ENCODE measurements at regions not wholly inside any gene's neighbourhood (a gene's known extent, or its start where the extent isn't known, plus 50 kb on each side); places are given as distances from the start of the nearest gene placed in this dataset.

GRCh38 chr13:55632402-55632801 is 1508.3 kb upstream of the PRR20A start:
- H3K79me2 ChIP-seq (ENCODE audit: low read length): no peaks in the 10 kb centered on the region
- no peaks in the 10 kb centered on the region for H3K36me3 ChIP-seq (ENCODE audit: low read depth, low read length)
- ChIA-PET POLR2A (ENCODE audit: unreplicated experiment) (no interaction called here), CTCF (no interaction called here)
- no peak for DNase-seq
- no peak overlapping the region for H3K27ac ChIP-seq (ENCODE audit: low read length)
- H3K9me3 ChIP-seq (ENCODE audit: low read length): no peaks in the 10 kb centered on the region
- TF ChIP-seq CTCF (conservative IDR thresholded peaks at IDR 0.05; ENCODE audit: low read depth, low read length): no peak
- H3F3A ChIP-seq (ENCODE audit: low read length, unreplicated experiment): no peaks in the 10 kb centered on the region
- no peak overlapping the region for H2AFZ ChIP-seq (ENCODE audit: low read length)
- H3K27me3 ChIP-seq (ENCODE audit: low read length): no peaks in the 10 kb centered on the region
- no peak overlapping the region for H3K4me3 ChIP-seq (ENCODE audit: low read length)
- intact Hi-C loops (cut with micrococcal nuclease): no loop called here
- no peaks in the 10 kb centered on the region for H3K9me2 ChIP-seq (replicated peaks; ENCODE audit: low read length)
- ATAC-seq: no peak
- no peaks in the 10 kb centered on the region for H3K4me1 ChIP-seq (ENCODE audit: insufficient read depth, low read length)
- no peaks in the 10 kb centered on the region for H4K20me1 ChIP-seq (ENCODE audit: low read length)
- H3K9ac ChIP-seq (ENCODE audit: low read length): no peak overlapping the region
- BruUV-seq (replicated peaks): no TSS peak
- no peak overlapping the region for H3K4me2 ChIP-seq (ENCODE audit: low read length)

DNA sequence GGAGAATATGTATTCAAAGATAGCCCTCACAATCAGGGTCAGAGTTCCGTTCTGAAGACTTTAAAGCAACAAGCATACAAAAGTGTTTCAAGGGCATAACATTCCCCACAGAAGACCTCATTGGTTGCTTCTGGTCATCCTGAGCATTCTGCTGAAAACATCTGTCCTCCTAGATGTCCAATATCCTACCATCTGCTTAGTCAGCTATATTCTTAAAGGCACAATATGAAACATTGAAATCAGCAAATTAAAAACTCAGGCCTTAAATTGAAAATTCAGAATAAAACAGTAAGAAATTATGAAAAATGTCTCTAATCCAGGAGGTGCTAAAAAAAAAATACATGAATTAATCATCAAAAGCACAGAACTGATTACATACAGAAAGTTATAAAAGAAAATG is 1491.2 kb upstream of the PRR20A start:
- ATAC-seq (no peak), DNase-seq (no peak)
- no peak overlapping the region for H2AFZ ChIP-seq (ENCODE audit: low read length)
- no peak overlapping the region for H3K4me2 ChIP-seq (ENCODE audit: low read length)
- H3K27ac ChIP-seq (ENCODE audit: low read length): no peak overlapping the region
- H3K27me3 ChIP-seq (ENCODE audit: low read length): no peaks in the 10 kb centered on the region
- no TSS peak for BruUV-seq (replicated peaks)
- intact Hi-C loops (cut with micrococcal nuclease): no loop called here
- H3K9me2 ChIP-seq (replicated peaks; ENCODE audit: low read length): no peaks in the 10 kb centered on the region
- TF ChIP-seq EZH2phosphoT487 (IDR thresholded peaks at IDR 0.05; ENCODE audit: borderline replicate concordance, low read length) (no peak), CTCF (conservative IDR thresholded peaks at IDR 0.05; ENCODE audit: low read depth, low read length) (no peak), EZH2 (IDR thresholded peaks at IDR 0.05; ENCODE audit: low read length, unreplicated experiment) (no peak)
- H3K79me2 ChIP-seq (ENCODE audit: low read length): no peaks in the 10 kb centered on the region
- H3F3A ChIP-seq (ENCODE audit: low read length, unreplicated experiment): no peaks in the 10 kb centered on the region
- H3K4me3 ChIP-seq (ENCODE audit: low read length): no peak overlapping the region
- ChIA-PET POLR2A (ENCODE audit: unreplicated experiment) (no interaction called here), CTCF (no interaction called here)
- no peaks in the 10 kb centered on the region for H3K4me1 ChIP-seq (ENCODE audit: insufficient read depth, low read length)
- H3K36me3 ChIP-seq (ENCODE audit: low read depth, low read length): no peaks in the 10 kb centered on the region
- H3K9me3 ChIP-seq (ENCODE audit: low read length): no peaks in the 10 kb centered on the region
- no peak overlapping the region for H3K9ac ChIP-seq (ENCODE audit: low read length)
- H4K20me1 ChIP-seq (ENCODE audit: low read length): no peaks in the 10 kb centered on the region

DNA sequence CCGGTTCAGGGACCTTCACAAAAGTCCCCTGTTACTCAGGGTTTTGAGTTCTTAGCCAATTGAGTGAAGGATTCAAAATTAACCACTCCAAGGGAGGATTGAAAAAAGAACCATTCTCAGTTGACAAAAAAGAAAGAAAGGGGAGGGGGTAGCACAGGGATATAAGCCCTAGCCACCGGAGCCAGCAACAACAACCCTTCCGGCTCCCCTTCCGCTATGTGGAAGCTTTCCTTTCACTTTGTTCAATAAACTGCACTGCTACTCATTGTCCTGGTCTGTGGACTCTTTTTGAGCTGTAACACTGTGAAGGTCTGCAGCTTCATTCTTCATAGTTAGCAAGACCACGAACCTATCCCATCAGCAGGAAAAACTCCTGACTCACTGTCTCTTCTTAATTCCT is 1488.1 kb upstream of the PRR20A start:
- no peaks in the 10 kb centered on the region for H4K20me1 ChIP-seq (ENCODE audit: low read length)
- H3K9me3 ChIP-seq (ENCODE audit: low read length): no peaks in the 10 kb centered on the region
- H3K27me3 ChIP-seq (ENCODE audit: low read length): no peaks in the 10 kb centered on the region
- H3F3A ChIP-seq (ENCODE audit: low read length, unreplicated experiment): no peaks in the 10 kb centered on the region
- H3K79me2 ChIP-seq (ENCODE audit: low read length): no peaks in the 10 kb centered on the region
- POLR2A ChIA-PET (ENCODE audit: unreplicated experiment): no interaction called here
- H2AFZ ChIP-seq (ENCODE audit: low read length): no peak overlapping the region
- CTCF ChIA-PET: no interaction called here
- H3K4me3 ChIP-seq (ENCODE audit: low read length): no peak overlapping the region
- ATAC-seq: no peak
- H3K36me3 ChIP-seq (ENCODE audit: low read depth, low read length): no peaks in the 10 kb centered on the region
- H3K9me2 ChIP-seq (replicated peaks; ENCODE audit: low read length): no peaks in the 10 kb centered on the region
- intact Hi-C loops (cut with micrococcal nuclease): no loop called here
- H3K4me1 ChIP-seq (ENCODE audit: insufficient read depth, low read length): no peaks in the 10 kb centered on the region
- H3K4me2 ChIP-seq (ENCODE audit: low read length): no peak overlapping the region
- H3K27ac ChIP-seq (ENCODE audit: low read length): no peak overlapping the region
- TF ChIP-seq EZH2phosphoT487 (IDR thresholded peaks at IDR 0.05; ENCODE audit: borderline replicate concordance, low read length): no peak
- TF ChIP-seq EZH2 (IDR thresholded peaks at IDR 0.05; ENCODE audit: low read length, unreplicated experiment): no peak
- TF ChIP-seq CTCF (conservative IDR thresholded peaks at IDR 0.05; ENCODE audit: low read depth, low read length): no peak
- no TSS peak for BruUV-seq (replicated peaks)
- H3K9ac ChIP-seq (ENCODE audit: low read length): no peak overlapping the region
- no peak for DNase-seq

Data from PC-3 (cell line).